HG03442 (cell line): ENCODE measurements at regions not wholly inside any gene's neighbourhood (a gene's known extent, or its start where the extent isn't known, plus 50 kb on each side); places are given as distances from the start of the nearest gene placed in this dataset.

ENCODE experiments used
- ATAC-seq: cut with Tn5 transposase; IDR thresholded peaks from one replicate; pipeline ENCODE4 v1.9.1; 2021; ENCODE audit warnings: mild to moderate bottlenecking, moderate library complexity; ENCODE audit not compliant: unreplicated experiment

- ATAC-seq: no peak
Observed at GRCh38 chr16:9545522-9546437, 454.3 kb downstream of the HAPSTR1 start.

- no peak for ATAC-seq
Observed at GRCh38 chr16:9546438-9546786, 455.0 kb downstream of the HAPSTR1 start.

GRCh38 chr16:9549487-9549886 lies 458.0 kb downstream of the HAPSTR1 start:
- no peak for ATAC-seq

- ATAC-seq: no peak
Observed at GRCh38 chr16:9555051-9555450, 463.6 kb downstream of the HAPSTR1 start.

GRCh38 chr16:9556949-9557665 lies 465.7 kb downstream of the HAPSTR1 start:
- peak; percentile 59 for ATAC-seq

GRCh38 chr16:9557713-9558112 lies 466.3 kb downstream of the HAPSTR1 start:
- no peak for ATAC-seq

GRCh38 chr16:9566099-9566498 lies 474.7 kb downstream of the HAPSTR1 start:
- no peak for ATAC-seq

- no peak for ATAC-seq
Observed at GRCh38 chr16:9567666-9568065, 476.2 kb downstream of the HAPSTR1 start.

- no peak for ATAC-seq
Observed at GRCh38 chr16:9568261-9568660, 476.8 kb downstream of the HAPSTR1 start.

GRCh38 chr16:9570521-9570920 lies 479.1 kb downstream of the HAPSTR1 start:
- ATAC-seq: no peak

- no peak for ATAC-seq
Observed at GRCh38 chr16:9578459-9578858, 487.0 kb downstream of the HAPSTR1 start.

GRCh38 chr16:9580025-9580424 lies 488.6 kb downstream of the HAPSTR1 start:
- no peak for ATAC-seq

- no peak for ATAC-seq
Observed at GRCh38 chr16:9593440-9593839, 502.0 kb downstream of the HAPSTR1 start.

GRCh38 chr16:9594047-9594446 lies 502.6 kb downstream of the HAPSTR1 start:
- no peak for ATAC-seq

- no peak for ATAC-seq
Observed at GRCh38 chr16:9594946-9595345, 503.5 kb downstream of the HAPSTR1 start.

GRCh38 chr16:9595393-9595792 lies 503.9 kb downstream of the HAPSTR1 start:
- no peak for ATAC-seq

GRCh38 chr16:9596788-9597187 lies 505.3 kb downstream of the HAPSTR1 start:
- ATAC-seq: no peak

GRCh38 chr16:9597967-9598730 lies 506.7 kb downstream of the HAPSTR1 start:
- ATAC-seq: no peak

- no peak for ATAC-seq
Observed at GRCh38 chr16:9598731-9599083, 507.3 kb downstream of the HAPSTR1 start.

- ATAC-seq: no peak
Observed at GRCh38 chr16:9599415-9600120, 508.1 kb downstream of the HAPSTR1 start.

- no peak for ATAC-seq
Observed at GRCh38 chr16:9602189-9602588, 510.7 kb downstream of the HAPSTR1 start.
